H9 (cell line): ENCODE measurements at regions not wholly inside any gene's neighbourhood (a gene's known extent, or its start where the extent isn't known, plus 50 kb on each side); places are given as distances from the start of the nearest gene placed in this dataset.

Experiments
- DNase-seq: peaks from one replicate; pipeline ENCODE4 v3.0.0-alpha.2; 2017
- H2AFZ ChIP-seq: one replicate; pipeline ENCODE4 v1.6.1; 2013; ENCODE audit warnings: mild to moderate bottlenecking, low read length, control low read depth, moderate library complexity
- H2AK5ac ChIP-seq: 2 replicates; pipeline ENCODE4 v1.6.1; 2013; ENCODE audit warnings: low read length, control low read depth, mixed read lengths; ENCODE audit not compliant: insufficient read length
- H2BK120ac ChIP-seq: one replicate; pipeline ENCODE4 v1.6.1; 2013; ENCODE audit warnings: low read depth, mild to moderate bottlenecking, low read length, control low read depth, inconsistent platforms; ENCODE audit not compliant: poor library complexity, severe bottlenecking
- H2BK12ac ChIP-seq: 2 replicates; pipeline ENCODE4 v1.6.1; 2013; ENCODE audit warnings: low read length, control low read depth, mixed read lengths, low read depth; ENCODE audit not compliant: insufficient read length
- H2BK15ac ChIP-seq: 2 replicates; pipeline ENCODE4 v1.6.1; 2013; ENCODE audit warnings: low read depth, low read length, control low read depth
- H2BK20ac ChIP-seq: one replicate; pipeline ENCODE4 v1.6.1; 2013; ENCODE audit warnings: low read depth, mild to moderate bottlenecking, low read length, control low read depth, inconsistent platforms; ENCODE audit not compliant: poor library complexity, severe bottlenecking
- H2BK5ac ChIP-seq: 2 replicates; pipeline ENCODE4 v1.6.1; 2013; ENCODE audit warnings: low read length, control low read depth, mixed read lengths; ENCODE audit not compliant: insufficient read length
- H3K14ac ChIP-seq: 2 replicates; pipeline ENCODE4 v1.6.1; 2013; ENCODE audit warnings: low read length, control low read depth; ENCODE audit not compliant: insufficient read depth
- H3K18ac ChIP-seq: 2 replicates; pipeline ENCODE4 v1.6.1; 2013; ENCODE audit warnings: low read depth, mild to moderate bottlenecking, mixed read lengths, low read length, control low read depth; ENCODE audit not compliant: insufficient read length
- H3K23ac ChIP-seq: 2 replicates; pipeline ENCODE4 v1.6.1; 2013; ENCODE audit warnings: low read length, control low read depth, mixed read lengths, low read depth; ENCODE audit not compliant: insufficient read length
- H3K23me2 ChIP-seq: 2 replicates; pipeline ENCODE4 v1.6.1; 2013; ENCODE audit warnings: low read depth, mild to moderate bottlenecking, mixed read lengths, low read length, control low read depth; ENCODE audit not compliant: insufficient read length, poor library complexity, severe bottlenecking
- H3K27ac ChIP-seq: 2 replicates; pipeline ENCODE4 v1.5.1; 2013; ENCODE audit warnings: low read length, control low read depth, mixed read lengths, low read depth; ENCODE audit not compliant: insufficient read length
- H3K27me3 ChIP-seq: 2 replicates; pipeline ENCODE4 v1.6.1; 2013; ENCODE audit warnings: low read length, control low read depth, inconsistent platforms; ENCODE audit not compliant: insufficient read depth
- H3K4ac ChIP-seq: 2 replicates; pipeline ENCODE4 v1.6.1; 2013; ENCODE audit warnings: low read depth, mild to moderate bottlenecking, control low read depth, inconsistent platforms, low read length, moderate library complexity
- H3K4me1 ChIP-seq: 2 replicates; pipeline ENCODE4 v1.6.1; 2013; ENCODE audit warnings: low read length, control low read depth, inconsistent platforms; ENCODE audit not compliant: insufficient read depth
- H3K4me2 ChIP-seq: 2 replicates; pipeline ENCODE4 v1.6.1; 2013; ENCODE audit warnings: low read length, control low read depth, mixed read lengths; ENCODE audit not compliant: insufficient read length, insufficient read depth
- H3K56ac ChIP-seq: 2 replicates; pipeline ENCODE4 v1.6.1; 2013; ENCODE audit warnings: low read depth, mild to moderate bottlenecking, mixed read lengths, low read length, control low read depth; ENCODE audit not compliant: insufficient read length
- H3K79me1 ChIP-seq: 2 replicates; pipeline ENCODE4 v1.6.1; 2013; ENCODE audit warnings: low read depth, mild to moderate bottlenecking, moderate library complexity, low read length, control low read depth, inconsistent platforms; ENCODE audit not compliant: insufficient read depth, poor library complexity, severe bottlenecking
- H3K79me2 ChIP-seq: 2 replicates; pipeline ENCODE4 v1.6.1; 2013; ENCODE audit warnings: low read length, control low read depth, inconsistent platforms; ENCODE audit not compliant: insufficient read depth
- H3K9ac ChIP-seq: 2 replicates; pipeline ENCODE4 v1.6.1; 2013; ENCODE audit warnings: low read length, control low read depth, mixed read lengths; ENCODE audit not compliant: insufficient read length; ENCODE audit errors: extremely low read depth
- H3K9me3 ChIP-seq: one replicate; pipeline ENCODE4 v1.6.1; 2013; ENCODE audit warnings: low read depth, low read length, inconsistent platforms; ENCODE audit not compliant: control insufficient read depth
- H3T11ph ChIP-seq: one replicate; pipeline ENCODE4 v1.6.1; 2013; ENCODE audit warnings: mild to moderate bottlenecking, low read length, control low read depth, inconsistent platforms
- H4K20me1 ChIP-seq: one replicate; pipeline ENCODE4 v1.6.1; 2013; ENCODE audit not compliant: control insufficient read depth, insufficient read length, insufficient read depth
- H4K5ac ChIP-seq: 2 replicates; pipeline ENCODE4 v1.6.1; 2013; ENCODE audit warnings: low read depth, mild to moderate bottlenecking, mixed read lengths, low read length, control low read depth; ENCODE audit not compliant: insufficient read length
- H4K8ac ChIP-seq: replicated peaks from 2 replicates; pipeline ENCODE4 v1.6.1; 2013; ENCODE audit warnings: low read length, control low read depth, mixed read lengths, low read depth; ENCODE audit not compliant: insufficient read length
- H4K91ac ChIP-seq: 2 replicates; pipeline ENCODE4 v1.6.1; 2013; ENCODE audit warnings: low read depth, mild to moderate bottlenecking, moderate library complexity, mixed read lengths, low read length, control low read depth; ENCODE audit not compliant: insufficient read length
- H3K27ac Mint-ChIP-seq, 3 experiments: 2 replicates in 2 of 3; 3 replicates in 1 of 3; pipeline ENCODE4 v1.8.0; 2020 to 2021; ENCODE audit warnings: mixed read lengths in 3 of 3, mild to moderate bottlenecking in 1 of 3, moderate library complexity in 1 of 3
- H3K27me3 Mint-ChIP-seq: 2 replicates; pipeline ENCODE4 v1.8.0; 2021; ENCODE audit warnings: low read depth, mild to moderate bottlenecking, moderate library complexity, mixed read lengths
- H3K36me3 Mint-ChIP-seq, 3 experiments: 2 replicates in 2 of 3; 3 replicates in 1 of 3; pipeline ENCODE4 v1.8.0; 2020 to 2021; ENCODE audit warnings: low read depth in 3 of 3, mixed read lengths in 3 of 3; ENCODE audit not compliant: insufficient read depth in 1 of 3
- H3K4me1 Mint-ChIP-seq, 2 experiments: 2 replicates each; pipeline ENCODE4 v1.8.0; 2020; ENCODE audit warnings: mixed read lengths in 2 of 2
- H3K4me3 Mint-ChIP-seq, 2 experiments: 2 replicates in 1 of 2; 3 replicates in 1 of 2; pipeline ENCODE4 v1.8.0; 2020 to 2021; ENCODE audit warnings: mild to moderate bottlenecking in 2 of 2, mixed read lengths in 2 of 2, moderate library complexity in 1 of 2
- H3K9me3 Mint-ChIP-seq, 2 experiments: 2 replicates in 1 of 2; 3 replicates in 1 of 2; pipeline ENCODE4 v1.8.0; 2020; ENCODE audit warnings: mild to moderate bottlenecking in 2 of 2, mixed read lengths in 2 of 2, moderate library complexity in 1 of 2
- WGBS: extraction: QIAGEN DNeasy Blood & Tissue Kit; methylation state at CpG from one replicate; pipeline ENCODE4 v1.1.7; 2013; ENCODE audit warnings: missing lambda C conversion rate, low lambda C conversion rate, mixed read lengths; ENCODE audit not compliant: insufficient read length; ENCODE audit errors: extremely low coverage; 5-methylcytosine and 5-hydroxymethylcytosine counted together
- TF ChIP-seq, protein P1 (sequence below): fragments of 200-600 bp; sonication (generic); conservative IDR thresholded peaks from 3 replicates; pipeline ENCODE4 v1.8.0; 2021; ENCODE audit warnings: antibody characterized with exemption, mild to moderate bottlenecking

DNA sequence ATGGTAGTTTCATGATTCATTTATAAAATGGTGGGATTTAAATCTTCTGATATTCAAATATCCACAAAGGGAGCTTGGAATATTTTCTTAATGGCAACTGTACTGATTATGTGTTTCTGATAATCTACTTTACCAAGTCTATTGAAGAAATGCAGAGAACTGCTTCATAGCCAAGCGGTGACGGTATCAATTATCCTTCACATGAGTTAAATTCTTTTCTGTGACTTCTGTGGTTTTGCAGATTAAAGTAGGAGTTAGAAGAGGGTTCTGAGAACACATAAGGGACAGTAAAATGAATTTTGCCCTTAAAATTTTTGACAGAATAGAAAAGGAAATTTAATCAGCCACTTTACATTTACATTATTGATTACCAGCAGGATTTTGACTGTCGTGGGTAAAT is 563.2 kb downstream of the GBE1 start:
- H4K8ac ChIP-seq = no peak overlapping the region
- H2AK5ac ChIP-seq = no peak overlapping the region
- TF ChIP-seq, protein P1, sequence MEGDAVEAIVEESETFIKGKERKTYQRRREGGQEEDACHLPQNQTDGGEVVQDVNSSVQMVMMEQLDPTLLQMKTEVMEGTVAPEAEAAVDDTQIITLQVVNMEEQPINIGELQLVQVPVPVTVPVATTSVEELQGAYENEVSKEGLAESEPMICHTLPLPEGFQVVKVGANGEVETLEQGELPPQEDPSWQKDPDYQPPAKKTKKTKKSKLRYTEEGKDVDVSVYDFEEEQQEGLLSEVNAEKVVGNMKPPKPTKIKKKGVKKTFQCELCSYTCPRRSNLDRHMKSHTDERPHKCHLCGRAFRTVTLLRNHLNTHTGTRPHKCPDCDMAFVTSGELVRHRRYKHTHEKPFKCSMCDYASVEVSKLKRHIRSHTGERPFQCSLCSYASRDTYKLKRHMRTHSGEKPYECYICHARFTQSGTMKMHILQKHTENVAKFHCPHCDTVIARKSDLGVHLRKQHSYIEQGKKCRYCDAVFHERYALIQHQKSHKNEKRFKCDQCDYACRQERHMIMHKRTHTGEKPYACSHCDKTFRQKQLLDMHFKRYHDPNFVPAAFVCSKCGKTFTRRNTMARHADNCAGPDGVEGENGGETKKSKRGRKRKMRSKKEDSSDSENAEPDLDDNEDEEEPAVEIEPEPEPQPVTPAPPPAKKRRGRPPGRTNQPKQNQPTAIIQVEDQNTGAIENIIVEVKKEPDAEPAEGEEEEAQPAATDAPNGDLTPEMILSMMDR = no peak
- Mint-ChIP-seq H3K27me3 (no peaks in the 10 kb centered on the region), H3K4me1 (peaks cover 4 to 8% of the 10 kb centered on the region in 2 experiments; a peak in 3 of 4 replicates), H3K9me3 (no peaks in the 10 kb centered on the region; a peak in 1 of 5 replicates), H3K4me3 (no peak overlapping the region), H3K27ac (no peak overlapping the region; a peak in 1 of 7 replicates), H3K36me3 (no peaks in the 10 kb centered on the region)
- H2BK5ac ChIP-seq = no peak overlapping the region
- H3K9me3 ChIP-seq = no peaks in the 10 kb centered on the region
- H2AFZ ChIP-seq = no peak overlapping the region
- no peaks in the 10 kb centered on the region for H3K79me2 ChIP-seq
- no peak overlapping the region for H4K5ac ChIP-seq
- H3K4ac ChIP-seq = no peak overlapping the region
- H3K23me2 ChIP-seq = no peaks in the 10 kb centered on the region
- no peak overlapping the region for H4K91ac ChIP-seq
- no peak overlapping the region for H3K9ac ChIP-seq
- H3K23ac ChIP-seq = no peak overlapping the region
- no peaks in the 10 kb centered on the region for H3K27me3 ChIP-seq
- no peak overlapping the region for H3K14ac ChIP-seq
- no peak overlapping the region for H3K27ac ChIP-seq
- H2BK20ac ChIP-seq = no peak overlapping the region
- no peaks in the 10 kb centered on the region for H4K20me1 ChIP-seq
- H3T11ph ChIP-seq = no peak overlapping the region
- H3K4me2 ChIP-seq = no peak overlapping the region
- H3K79me1 ChIP-seq = no peaks in the 10 kb centered on the region
- H2BK12ac ChIP-seq = no peak overlapping the region
- WGBS = no CpG with 5 or more reads among the region's 3 CpGs
- H2BK15ac ChIP-seq = no peak overlapping the region
- no peak for DNase-seq
- no peaks in the 10 kb centered on the region for H3K4me1 ChIP-seq
- H2BK120ac ChIP-seq = no peak overlapping the region
- H3K56ac ChIP-seq = no peak overlapping the region
- no peak overlapping the region for H3K18ac ChIP-seq
